Body of pancreas (tissue), 4 donors: ENCODE measurements at regions not wholly inside any gene's neighbourhood (a gene's known extent, or its start where the extent isn't known, plus 50 kb on each side); places are given as distances from the start of the nearest gene placed in this dataset.

Source experiments
- POLR2A ChIP-seq, 3 donors: fragments of 450-650 bp; IDR thresholded peaks; one replicate each; pipeline ENCODE4 v1.6.1; 2016; ENCODE audit warnings: antibody characterized with exemption in 3 of 3, mild to moderate bottlenecking in 2 of 3
- TF ChIP-seq, protein P1 (sequence below), 7 experiments: fragments of 450-650 bp in 4 of 7; fragments of 200-600 bp in 3 of 7; sonication (generic) in 3 of 7; IDR thresholded peaks; one replicate each; pipeline ENCODE4 v1.5.1; 2016 to 2019; ENCODE audit warnings: antibody characterized with exemption in 7 of 7

DNA sequence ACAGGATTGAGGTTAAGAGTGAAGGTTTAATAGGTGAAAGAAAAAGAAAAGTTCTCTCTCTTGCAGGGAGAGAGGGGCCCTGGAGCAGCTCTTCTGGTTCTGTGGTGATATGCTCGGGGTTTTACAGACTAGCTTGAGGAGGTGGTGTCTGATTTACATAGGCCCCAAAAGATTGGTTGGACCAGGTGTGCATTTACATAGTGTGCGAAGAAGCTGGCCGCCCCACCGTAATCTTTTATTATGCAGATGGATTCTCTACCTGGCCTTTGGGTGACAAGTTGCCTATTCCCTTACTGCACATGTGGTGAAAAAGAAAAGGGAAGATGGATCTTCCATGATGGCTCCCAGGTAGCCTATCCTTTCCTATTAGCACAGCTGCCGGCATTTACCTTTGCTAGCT is 219.9 kb upstream of the GRIA4 start:
- TF ChIP-seq, protein P1, sequence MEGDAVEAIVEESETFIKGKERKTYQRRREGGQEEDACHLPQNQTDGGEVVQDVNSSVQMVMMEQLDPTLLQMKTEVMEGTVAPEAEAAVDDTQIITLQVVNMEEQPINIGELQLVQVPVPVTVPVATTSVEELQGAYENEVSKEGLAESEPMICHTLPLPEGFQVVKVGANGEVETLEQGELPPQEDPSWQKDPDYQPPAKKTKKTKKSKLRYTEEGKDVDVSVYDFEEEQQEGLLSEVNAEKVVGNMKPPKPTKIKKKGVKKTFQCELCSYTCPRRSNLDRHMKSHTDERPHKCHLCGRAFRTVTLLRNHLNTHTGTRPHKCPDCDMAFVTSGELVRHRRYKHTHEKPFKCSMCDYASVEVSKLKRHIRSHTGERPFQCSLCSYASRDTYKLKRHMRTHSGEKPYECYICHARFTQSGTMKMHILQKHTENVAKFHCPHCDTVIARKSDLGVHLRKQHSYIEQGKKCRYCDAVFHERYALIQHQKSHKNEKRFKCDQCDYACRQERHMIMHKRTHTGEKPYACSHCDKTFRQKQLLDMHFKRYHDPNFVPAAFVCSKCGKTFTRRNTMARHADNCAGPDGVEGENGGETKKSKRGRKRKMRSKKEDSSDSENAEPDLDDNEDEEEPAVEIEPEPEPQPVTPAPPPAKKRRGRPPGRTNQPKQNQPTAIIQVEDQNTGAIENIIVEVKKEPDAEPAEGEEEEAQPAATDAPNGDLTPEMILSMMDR (IDR thresholded peaks at IDR 0.05): no peak
- no peak for TF ChIP-seq POLR2A (IDR thresholded peaks at IDR 0.05)
